Ascending aorta (tissue), 2 donors: ENCODE measurements at regions not wholly inside any gene's neighbourhood (a gene's known extent, or its start where the extent isn't known, plus 50 kb on each side); places are given as distances from the start of the nearest gene placed in this dataset.

Experiments used
- DNase-seq, 2 donors: peaks; one replicate each; pipeline ENCODE4 v3.0.0-alpha.2; 2019; ENCODE audit warnings: low spot score in 2 of 2
- H3K27ac ChIP-seq, 2 donors: fragments of 200-600 bp; sonication (generic); one replicate each; pipeline ENCODE4 v1.5.1; 2016 to 2017; ENCODE audit warnings: mild to moderate bottlenecking in 1 of 2
- H3K27me3 ChIP-seq: fragments of 200-600 bp; sonication (generic); one replicate; pipeline ENCODE4 v1.5.1; 2017
- H3K36me3 ChIP-seq, 2 donors: fragments of 200-600 bp; sonication (generic); one replicate each; pipeline ENCODE4 v1.5.1; 2016
- H3K4me1 ChIP-seq, 2 donors: fragments of 200-600 bp; sonication (generic); one replicate each; pipeline ENCODE4 v1.5.1; 2016 to 2017; ENCODE audit warnings: mild to moderate bottlenecking in 1 of 2
- H3K4me3 ChIP-seq, 2 donors: fragments of 200-600 bp; sonication (generic); one replicate each; pipeline ENCODE4 v1.5.1; 2016 to 2017; ENCODE audit warnings: mild to moderate bottlenecking in 1 of 2
- H3K9me3 ChIP-seq, 2 donors: fragments of 200-600 bp; sonication (generic); one replicate each; pipeline ENCODE4 v1.5.1; 2016
- intact Hi-C: fragments of 100-400 bp; cut with DNase I; formaldehyde crosslinking; loops from one replicate; pipeline ENCODE4 v1.15.1; 2023
- TF ChIP-seq, protein P1 (sequence below), 3 experiments: fragments of 200-600 bp in 2 of 3; fragments of 450-650 bp in 1 of 3; sonication (generic) in 2 of 3; IDR thresholded peaks; one replicate each; pipeline ENCODE4 v1.5.1; 2016 to 2019; ENCODE audit warnings: antibody characterized with exemption in 3 of 3, mild to moderate bottlenecking in 1 of 3, moderate library complexity in 1 of 3

DNA sequence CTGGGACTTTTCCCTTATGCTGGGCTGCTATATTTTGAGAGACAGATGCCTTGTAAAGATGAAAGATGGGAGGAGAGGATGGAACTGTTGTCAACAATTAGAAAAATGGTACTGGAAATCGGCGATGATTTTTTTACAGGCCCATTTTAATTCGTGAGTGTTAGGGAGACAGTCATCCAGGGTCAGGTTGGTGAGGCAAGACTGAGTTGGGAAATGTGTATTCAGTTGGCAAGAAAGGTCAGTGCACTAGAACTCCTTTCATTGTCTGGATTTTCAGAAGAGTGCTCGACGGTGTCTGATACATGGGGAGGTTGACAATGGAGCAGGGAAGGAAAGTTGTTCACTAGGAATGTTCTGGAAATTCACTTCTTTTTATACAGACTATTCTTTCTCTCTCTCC lies 394.4 kb downstream of the QKI start:
- Histone ChIP-seq H3K9me3 (no peaks in the 10 kb centered on the region), H3K27ac (no peak overlapping the region), H3K36me3 (no peaks in the 10 kb centered on the region), H3K27me3 (no peaks in the 10 kb centered on the region), H3K4me1 (no peaks in the 10 kb centered on the region), H3K4me3 (no peak overlapping the region)
- intact Hi-C loops = no loop called here
- TF ChIP-seq, protein P1, sequence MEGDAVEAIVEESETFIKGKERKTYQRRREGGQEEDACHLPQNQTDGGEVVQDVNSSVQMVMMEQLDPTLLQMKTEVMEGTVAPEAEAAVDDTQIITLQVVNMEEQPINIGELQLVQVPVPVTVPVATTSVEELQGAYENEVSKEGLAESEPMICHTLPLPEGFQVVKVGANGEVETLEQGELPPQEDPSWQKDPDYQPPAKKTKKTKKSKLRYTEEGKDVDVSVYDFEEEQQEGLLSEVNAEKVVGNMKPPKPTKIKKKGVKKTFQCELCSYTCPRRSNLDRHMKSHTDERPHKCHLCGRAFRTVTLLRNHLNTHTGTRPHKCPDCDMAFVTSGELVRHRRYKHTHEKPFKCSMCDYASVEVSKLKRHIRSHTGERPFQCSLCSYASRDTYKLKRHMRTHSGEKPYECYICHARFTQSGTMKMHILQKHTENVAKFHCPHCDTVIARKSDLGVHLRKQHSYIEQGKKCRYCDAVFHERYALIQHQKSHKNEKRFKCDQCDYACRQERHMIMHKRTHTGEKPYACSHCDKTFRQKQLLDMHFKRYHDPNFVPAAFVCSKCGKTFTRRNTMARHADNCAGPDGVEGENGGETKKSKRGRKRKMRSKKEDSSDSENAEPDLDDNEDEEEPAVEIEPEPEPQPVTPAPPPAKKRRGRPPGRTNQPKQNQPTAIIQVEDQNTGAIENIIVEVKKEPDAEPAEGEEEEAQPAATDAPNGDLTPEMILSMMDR (IDR thresholded peaks at IDR 0.05) = no peak
- no peak for DNase-seq

DNA sequence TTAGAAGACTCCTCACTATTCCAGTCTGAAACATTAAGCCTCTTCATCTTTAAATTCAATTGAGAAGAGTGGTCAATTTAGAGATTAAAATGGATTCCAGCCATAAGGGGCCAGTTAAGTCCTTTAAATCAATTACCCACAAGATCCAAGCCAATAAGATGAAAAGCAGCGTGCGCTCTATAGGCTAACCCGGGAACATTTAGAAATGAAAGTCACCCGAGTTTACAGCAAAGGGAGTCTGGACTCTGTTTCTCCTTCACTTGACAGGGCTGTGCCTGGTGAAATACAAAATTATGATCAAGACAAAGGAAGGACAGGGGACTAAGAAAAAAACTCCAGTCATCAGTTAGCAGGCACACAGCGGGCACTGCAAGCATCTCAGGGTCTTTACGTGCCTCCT lies 393.7 kb downstream of the QKI start:
- intact Hi-C loops = no loop called here
- no peak overlapping the region for H3K4me3 ChIP-seq
- no peaks in the 10 kb centered on the region for H3K4me1 ChIP-seq
- DNase-seq = no peak
- no peaks in the 10 kb centered on the region for H3K9me3 ChIP-seq
- H3K27me3 ChIP-seq = no peaks in the 10 kb centered on the region
- no peak overlapping the region for H3K27ac ChIP-seq
- TF ChIP-seq, protein P1 (IDR thresholded peaks at IDR 0.05) = no peak
- no peaks in the 10 kb centered on the region for H3K36me3 ChIP-seq

DNA sequence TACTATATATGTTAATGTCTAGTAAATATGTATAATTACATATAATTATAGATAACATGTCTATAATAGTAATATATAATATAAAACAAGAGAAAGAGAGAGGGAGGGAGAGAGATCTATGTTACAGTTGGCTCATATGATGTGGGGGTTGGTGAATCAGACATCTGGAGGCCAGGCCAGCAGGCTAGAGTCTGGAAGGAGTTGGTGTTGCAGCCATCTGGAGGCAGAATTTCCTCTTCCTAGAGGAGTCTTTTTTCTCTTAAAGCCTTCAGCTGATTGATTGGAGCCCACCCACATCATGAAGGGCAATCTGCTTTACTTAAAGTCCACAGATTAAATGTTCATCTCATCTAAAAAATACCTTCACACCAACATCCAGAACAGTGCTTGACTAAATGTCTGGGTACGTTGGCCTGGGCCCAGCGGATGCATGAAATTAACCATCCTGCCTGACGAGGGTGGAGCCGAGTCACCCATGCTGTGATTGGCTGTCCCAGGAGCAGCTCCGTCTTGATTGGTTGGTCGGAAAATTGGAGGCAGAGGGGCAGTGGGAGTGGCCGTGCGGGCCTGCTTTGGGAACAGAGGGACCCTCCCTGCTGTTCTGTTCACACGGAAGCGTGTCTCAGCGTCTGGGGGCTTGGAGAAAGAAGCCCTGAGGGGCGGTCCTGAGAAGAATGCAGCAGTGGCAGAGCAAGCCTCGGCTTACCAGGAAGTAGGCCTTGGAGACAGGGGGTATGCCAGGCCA lies 392.4 kb downstream of the QKI start:
- Histone ChIP-seq H3K4me1 (no peaks in the 10 kb centered on the region), H3K36me3 (no peaks in the 10 kb centered on the region), H3K4me3 (no peak overlapping the region), H3K27me3 (no peaks in the 10 kb centered on the region), H3K9me3 (no peaks in the 10 kb centered on the region), H3K27ac (no peak overlapping the region)
- intact Hi-C loops = no loop called here
- TF ChIP-seq, protein P1 (IDR thresholded peaks at IDR 0.05) = no peak
- no peak for DNase-seq

DNA sequence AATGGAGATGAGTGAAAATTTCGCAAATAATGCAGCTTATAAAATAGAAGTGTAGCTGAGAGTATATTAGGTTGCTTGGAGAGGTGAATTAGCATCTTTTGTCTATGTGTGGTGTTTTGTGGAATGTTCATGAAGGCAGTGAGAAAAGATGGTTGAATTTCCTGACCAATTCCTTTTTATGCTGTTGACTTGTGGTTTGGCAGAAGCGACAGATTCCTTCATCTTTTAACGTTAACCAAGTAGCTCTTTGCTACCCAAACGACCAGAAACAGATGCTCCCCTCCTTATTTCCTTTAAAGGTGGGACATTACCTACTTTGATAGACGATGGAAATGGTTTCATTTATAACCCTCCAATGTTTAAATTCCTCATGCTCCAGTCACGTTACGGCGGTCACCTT lies 390.5 kb downstream of the QKI start:
- Histone ChIP-seq H3K27ac (no peak overlapping the region), H3K36me3 (no peaks in the 10 kb centered on the region), H3K9me3 (no peaks in the 10 kb centered on the region), H3K4me3 (no peak overlapping the region), H3K4me1 (no peaks in the 10 kb centered on the region), H3K27me3 (no peaks in the 10 kb centered on the region)
- intact Hi-C loops = no loop called here
- TF ChIP-seq, protein P1 (IDR thresholded peaks at IDR 0.05) = no peak
- DNase-seq = no peak

DNA sequence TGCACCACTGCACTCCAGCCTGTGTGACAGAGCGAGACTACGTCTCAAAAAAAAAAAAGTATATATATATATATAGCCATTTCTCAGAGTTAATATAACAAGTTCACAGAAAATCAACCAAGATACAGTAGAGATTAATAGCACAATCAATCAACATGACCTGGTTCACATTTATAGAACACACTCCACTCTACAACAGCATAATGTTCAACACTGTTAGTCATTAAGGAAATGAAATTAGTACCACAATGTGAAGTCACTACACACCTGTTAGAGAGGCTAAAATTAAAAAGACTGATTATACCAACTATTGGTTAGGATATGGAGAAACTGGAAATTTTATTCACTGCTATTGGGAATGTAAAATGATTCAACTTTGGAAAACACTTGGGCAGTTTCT lies 387.7 kb downstream of the QKI start:
- Histone ChIP-seq H3K9me3 (no peaks in the 10 kb centered on the region), H3K4me3 (no peak overlapping the region), H3K27ac (no peak overlapping the region), H3K27me3 (no peaks in the 10 kb centered on the region), H3K36me3 (no peaks in the 10 kb centered on the region), H3K4me1 (no peaks in the 10 kb centered on the region)
- intact Hi-C loops = no loop called here
- TF ChIP-seq, protein P1 (IDR thresholded peaks at IDR 0.05) = no peak
- no peak for DNase-seq
